Cardiac muscle cell (in vitro differentiated cells and primary cell): ENCODE measurements at regions not wholly inside any gene's neighbourhood (a gene's known extent, or its start where the extent isn't known, plus 50 kb on each side); places are given as distances from the start of the nearest gene placed in this dataset.

Source experiments
- DNase-seq, 2 donors: peaks; one replicate each; pipeline versions ENCODE4 v3.0.0 to v3.0.0-alpha.2; 2010 to 2017; ENCODE audit warnings: low read depth in 1 of 2, low spot score in 1 of 2
- H3K27ac ChIP-seq: fragments of 200-600 bp; sonication (generic); 2 replicates; pipeline ENCODE4 v1.5.1; 2016
- H3K27me3 ChIP-seq: fragments of 200-600 bp; sonication (generic); 2 replicates; pipeline ENCODE4 v1.6.0; 2016; ENCODE audit warnings: control low read depth
- H3K36me3 ChIP-seq: fragments of 200-600 bp; sonication (generic); 2 replicates; pipeline ENCODE4 v1.5.1; 2016; ENCODE audit warnings: control low read depth
- H3K4me1 ChIP-seq: fragments of 200-600 bp; sonication (generic); 2 replicates; pipeline ENCODE4 v1.8.1; 2017; ENCODE audit warnings: low read depth, mild to moderate bottlenecking, mixed run types
- H3K4me3 ChIP-seq: fragments of 200-600 bp; sonication (generic); 2 replicates; pipeline ENCODE4 v1.5.1; 2016; ENCODE audit warnings: mild to moderate bottlenecking
- H3K9me3 ChIP-seq: fragments of 200-600 bp; sonication (generic); 2 replicates; pipeline ENCODE4 v1.5.1; 2017; ENCODE audit warnings: low read depth, mild to moderate bottlenecking, control low read depth
- TF ChIP-seq, protein P1 (sequence below): IDR thresholded peaks from 2 replicates; pipeline ENCODE4 v1.5.1; 2012; ENCODE audit warnings: low read depth, mild to moderate bottlenecking, low read length

DNA sequence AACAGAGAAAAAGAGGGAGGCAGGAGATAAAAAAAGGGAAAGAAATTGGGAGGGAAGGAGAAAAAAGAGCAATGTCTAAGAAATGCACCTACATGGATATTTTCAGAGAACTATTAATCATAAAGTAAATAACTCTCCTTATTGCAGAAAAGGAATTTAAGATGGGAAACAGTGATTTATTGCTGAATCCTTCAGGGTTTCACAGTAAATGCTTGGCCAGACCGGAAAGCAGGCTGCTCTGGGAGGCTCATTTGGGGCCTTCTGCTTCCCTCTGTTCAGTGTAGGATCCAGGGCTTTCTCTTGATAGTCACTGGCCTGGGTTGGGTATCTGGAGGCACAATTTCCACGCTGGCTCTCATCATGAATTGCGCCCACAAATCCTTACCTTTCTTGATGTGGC is 324.3 kb upstream of the SORL1-AS1 start:
- Histone ChIP-seq H3K27ac (no peak overlapping the region), H3K36me3 (no peaks in the 10 kb centered on the region)
- DNase-seq = no peak

DNA sequence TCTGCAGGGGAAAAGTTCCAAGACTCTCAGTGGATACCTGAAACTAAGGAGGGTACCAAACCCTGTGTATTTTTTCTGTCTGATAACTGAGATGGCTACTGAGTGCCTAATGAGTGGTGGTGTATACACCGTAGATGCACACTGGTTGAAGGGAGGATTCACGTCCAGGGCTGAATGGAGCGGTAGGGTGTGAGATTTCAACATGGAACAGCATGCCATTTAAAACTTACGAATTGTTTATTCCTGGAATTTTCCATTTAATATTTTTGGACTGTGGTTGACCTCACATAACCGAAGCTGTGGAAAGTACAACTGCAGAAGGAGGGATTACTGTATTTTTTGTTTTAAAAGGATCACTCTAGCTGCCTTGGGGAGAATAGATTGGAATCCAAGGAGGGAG is 322.5 kb upstream of the SORL1-AS1 start:
- H3K36me3 ChIP-seq = no peaks in the 10 kb centered on the region
- DNase-seq = no peak
- no peaks in the 10 kb centered on the region for H3K9me3 ChIP-seq
- no peak overlapping the region for H3K4me3 ChIP-seq
- H3K27me3 ChIP-seq = no peaks in the 10 kb centered on the region
- TF ChIP-seq, protein P1, sequence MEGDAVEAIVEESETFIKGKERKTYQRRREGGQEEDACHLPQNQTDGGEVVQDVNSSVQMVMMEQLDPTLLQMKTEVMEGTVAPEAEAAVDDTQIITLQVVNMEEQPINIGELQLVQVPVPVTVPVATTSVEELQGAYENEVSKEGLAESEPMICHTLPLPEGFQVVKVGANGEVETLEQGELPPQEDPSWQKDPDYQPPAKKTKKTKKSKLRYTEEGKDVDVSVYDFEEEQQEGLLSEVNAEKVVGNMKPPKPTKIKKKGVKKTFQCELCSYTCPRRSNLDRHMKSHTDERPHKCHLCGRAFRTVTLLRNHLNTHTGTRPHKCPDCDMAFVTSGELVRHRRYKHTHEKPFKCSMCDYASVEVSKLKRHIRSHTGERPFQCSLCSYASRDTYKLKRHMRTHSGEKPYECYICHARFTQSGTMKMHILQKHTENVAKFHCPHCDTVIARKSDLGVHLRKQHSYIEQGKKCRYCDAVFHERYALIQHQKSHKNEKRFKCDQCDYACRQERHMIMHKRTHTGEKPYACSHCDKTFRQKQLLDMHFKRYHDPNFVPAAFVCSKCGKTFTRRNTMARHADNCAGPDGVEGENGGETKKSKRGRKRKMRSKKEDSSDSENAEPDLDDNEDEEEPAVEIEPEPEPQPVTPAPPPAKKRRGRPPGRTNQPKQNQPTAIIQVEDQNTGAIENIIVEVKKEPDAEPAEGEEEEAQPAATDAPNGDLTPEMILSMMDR = no peak
- H3K27ac ChIP-seq = no peak overlapping the region
- peaks cover 6% of the 10 kb centered on the region for H3K4me1 ChIP-seq

More for the DNA sequence above, 324.3 kb upstream of the SORL1-AS1 start:
- H3K4me1 ChIP-seq = no peaks in the 10 kb centered on the region
- H3K27me3 ChIP-seq = no peaks in the 10 kb centered on the region
- no peak overlapping the region for H3K4me3 ChIP-seq
- no peaks in the 10 kb centered on the region for H3K9me3 ChIP-seq
- TF ChIP-seq, protein P1 = no peak

DNA sequence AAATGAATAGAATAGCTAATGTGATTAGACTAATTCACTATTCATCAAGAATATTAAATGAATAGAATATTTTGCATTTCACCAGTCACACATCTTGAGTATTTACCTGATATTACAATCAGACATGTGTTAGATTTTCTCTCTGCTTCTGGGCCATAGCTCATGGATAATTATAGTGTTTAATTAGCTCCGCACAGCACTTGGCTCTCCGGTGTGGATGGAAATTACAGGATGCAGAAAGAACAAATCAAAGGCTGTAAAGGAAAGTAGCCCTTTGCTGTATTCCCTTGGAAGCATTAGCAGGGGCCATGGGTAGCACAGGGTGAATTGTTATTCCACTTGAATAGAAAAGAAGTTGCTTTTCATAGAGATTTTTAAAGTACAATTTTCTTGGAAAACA is 320.3 kb upstream of the SORL1-AS1 start:
- Histone ChIP-seq H3K36me3 (no peaks in the 10 kb centered on the region), H3K27ac (no peak overlapping the region), H3K4me1 (peaks cover 6% of the 10 kb centered on the region), H3K27me3 (no peaks in the 10 kb centered on the region), H3K9me3 (no peaks in the 10 kb centered on the region), H3K4me3 (no peak overlapping the region)
- no peak for DNase-seq
- TF ChIP-seq, protein P1 = no peak

DNA sequence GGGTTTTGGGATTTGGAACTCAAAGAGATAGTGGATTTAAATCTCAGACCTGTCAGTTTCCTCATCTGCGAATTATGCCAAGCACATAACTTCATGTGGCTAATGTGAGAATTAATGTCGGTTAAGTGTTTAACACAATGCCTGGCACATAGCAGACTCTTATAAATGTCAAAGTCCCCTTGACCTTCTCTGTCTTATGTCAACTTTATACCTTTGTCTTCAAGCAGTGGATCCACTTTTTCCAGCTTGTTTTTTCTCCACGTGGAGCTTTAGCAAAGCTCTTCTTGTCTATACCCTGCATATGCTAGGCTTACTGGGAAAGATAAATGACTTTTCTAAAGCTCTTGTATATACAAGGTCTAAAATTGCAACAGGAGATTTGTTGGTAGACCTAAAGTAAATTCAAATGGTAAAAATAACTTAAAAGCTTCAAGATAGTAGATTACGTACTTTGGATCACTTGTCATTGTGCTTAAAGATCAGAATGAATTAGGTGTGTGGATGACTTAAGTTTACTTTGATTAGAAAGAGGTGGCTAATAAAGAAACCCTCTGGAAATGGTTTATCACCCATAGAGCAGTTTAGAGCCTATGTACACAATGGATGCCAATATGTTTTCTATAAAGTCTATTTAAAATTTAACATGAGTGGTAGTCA is 318.3 kb upstream of the SORL1-AS1 start:
- peak in 1 of 2 donors; percentile 38 for DNase-seq
- Histone ChIP-seq H3K4me1 (peaks cover 13% of the 10 kb centered on the region), H3K4me3 (no peak overlapping the region), H3K27me3 (no peaks in the 10 kb centered on the region), H3K27ac (peak overlapping the region; percentile 3), H3K9me3 (no peaks in the 10 kb centered on the region), H3K36me3 (no peaks in the 10 kb centered on the region)
- TF ChIP-seq, protein P1 = no peak

DNA sequence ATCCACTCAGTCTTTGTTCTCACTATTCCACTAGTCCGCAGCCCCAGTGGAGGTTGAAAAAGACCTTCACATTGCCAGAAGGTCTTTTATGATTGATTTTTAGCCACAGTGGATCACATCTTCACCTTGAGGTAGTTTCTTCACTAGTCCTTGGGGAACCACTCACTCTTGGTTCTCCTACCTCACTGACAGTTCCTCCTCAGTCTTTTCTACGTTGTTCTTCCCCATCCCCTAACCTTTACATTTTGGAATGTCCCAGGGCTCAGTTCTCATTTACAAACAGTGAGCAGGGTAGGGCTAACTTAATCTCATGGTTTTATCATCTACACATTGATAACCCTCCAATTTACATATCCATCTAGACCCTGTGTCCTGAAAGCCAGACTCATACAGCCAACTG is 316.4 kb upstream of the SORL1-AS1 start:
- TF ChIP-seq, protein P1 = no peak
- no peaks in the 10 kb centered on the region for H3K36me3 ChIP-seq
- no peak overlapping the region for H3K27ac ChIP-seq
- DNase-seq = no peak
- H3K4me3 ChIP-seq = no peak overlapping the region
- no peaks in the 10 kb centered on the region for H3K9me3 ChIP-seq
- H3K4me1 ChIP-seq = peaks cover 13% of the 10 kb centered on the region
- H3K27me3 ChIP-seq = no peaks in the 10 kb centered on the region
